Right lobe of liver (tissue), 4 donors: ENCODE measurements at regions not wholly inside any gene's neighbourhood (a gene's known extent, or its start where the extent isn't known, plus 50 kb on each side); places are given as distances from the start of the nearest gene placed in this dataset.

Source experiments
- POLR2A ChIP-seq: fragments of 450-650 bp; IDR thresholded peaks from one replicate; pipeline ENCODE4 v1.6.1; 2017; ENCODE audit warnings: antibody characterized with exemption, mild to moderate bottlenecking
- TF ChIP-seq, protein P1 (sequence below), 4 donors: fragments of 200-600 bp in 3 of 4; fragments of 450-650 bp in 1 of 4; IDR thresholded peaks; one replicate each; pipeline versions ENCODE4 v1.5.1 to v1.8.0; 2016 to 2022; ENCODE audit warnings: antibody characterized with exemption in 4 of 4, mild to moderate bottlenecking in 2 of 4
- donor health status: DM: no; HTN: no; CAD: no.
- donor health status: DM: no; HTN: no; CAD: no.
- donor health status: DM: no; HTN: yes; CAD: no.

GRCh38 chr6:48472091-48472490 lies 361.1 kb upstream of the PTCHD4 start:
- TF ChIP-seq, protein P1, sequence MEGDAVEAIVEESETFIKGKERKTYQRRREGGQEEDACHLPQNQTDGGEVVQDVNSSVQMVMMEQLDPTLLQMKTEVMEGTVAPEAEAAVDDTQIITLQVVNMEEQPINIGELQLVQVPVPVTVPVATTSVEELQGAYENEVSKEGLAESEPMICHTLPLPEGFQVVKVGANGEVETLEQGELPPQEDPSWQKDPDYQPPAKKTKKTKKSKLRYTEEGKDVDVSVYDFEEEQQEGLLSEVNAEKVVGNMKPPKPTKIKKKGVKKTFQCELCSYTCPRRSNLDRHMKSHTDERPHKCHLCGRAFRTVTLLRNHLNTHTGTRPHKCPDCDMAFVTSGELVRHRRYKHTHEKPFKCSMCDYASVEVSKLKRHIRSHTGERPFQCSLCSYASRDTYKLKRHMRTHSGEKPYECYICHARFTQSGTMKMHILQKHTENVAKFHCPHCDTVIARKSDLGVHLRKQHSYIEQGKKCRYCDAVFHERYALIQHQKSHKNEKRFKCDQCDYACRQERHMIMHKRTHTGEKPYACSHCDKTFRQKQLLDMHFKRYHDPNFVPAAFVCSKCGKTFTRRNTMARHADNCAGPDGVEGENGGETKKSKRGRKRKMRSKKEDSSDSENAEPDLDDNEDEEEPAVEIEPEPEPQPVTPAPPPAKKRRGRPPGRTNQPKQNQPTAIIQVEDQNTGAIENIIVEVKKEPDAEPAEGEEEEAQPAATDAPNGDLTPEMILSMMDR (IDR thresholded peaks at IDR 0.05): no peak
- no peak for TF ChIP-seq POLR2A
